Mesenchymal stem cell (in vitro differentiated cells and primary cell): ENCODE measurements at regions not wholly inside any gene's neighbourhood (a gene's known extent, or its start where the extent isn't known, plus 50 kb on each side); places are given as distances from the start of the nearest gene placed in this dataset.
A peak's percentile ranks its signal among the peaks of the same experiment; 100 is the strongest.

ENCODE experiments used
- DNase-seq: peaks from one replicate; pipeline ENCODE4 v3.0.0-alpha.2; 2013
- H2AFZ ChIP-seq: one replicate; pipeline ENCODE4 v1.6.1; 2013; ENCODE audit warnings: low read depth, mild to moderate bottlenecking, control low read depth, inconsistent platforms, low read length, moderate library complexity
- H2AK5ac ChIP-seq: 2 replicates; pipeline ENCODE4 v1.6.1; 2013; ENCODE audit warnings: low read length, moderate library complexity, mild to moderate bottlenecking, inconsistent platforms; ENCODE audit not compliant: severe bottlenecking
- H2BK120ac ChIP-seq: one replicate; pipeline ENCODE4 v1.6.1; 2013; ENCODE audit warnings: low read depth, mild to moderate bottlenecking, inconsistent platforms, low read length, moderate library complexity
- H2BK12ac ChIP-seq, 2 experiments: one replicate each; pipeline ENCODE4 v1.6.1; 2013; ENCODE audit warnings: inconsistent platforms in 2 of 2, low read length in 2 of 2, mild to moderate bottlenecking in 2 of 2, moderate library complexity in 2 of 2, control low read depth in 1 of 2
- H2BK15ac ChIP-seq: one replicate; pipeline ENCODE4 v1.6.1; 2013; ENCODE audit warnings: mild to moderate bottlenecking, low read depth, inconsistent platforms; ENCODE audit not compliant: poor library complexity, severe bottlenecking
- H2BK5ac ChIP-seq: 2 replicates; pipeline ENCODE4 v1.6.1; 2013; ENCODE audit warnings: low read depth, mild to moderate bottlenecking, low read length, control low read depth, inconsistent platforms; ENCODE audit not compliant: poor library complexity, severe bottlenecking
- H3K14ac ChIP-seq, 2 experiments: one replicate each; pipeline ENCODE4 v1.6.1; 2013; ENCODE audit warnings: inconsistent platforms in 2 of 2, low read length in 2 of 2, control low read depth in 1 of 2, mild to moderate bottlenecking in 1 of 2, moderate library complexity in 1 of 2
- H3K18ac ChIP-seq, 2 experiments: one replicate each; pipeline ENCODE4 v1.6.1; 2013; ENCODE audit warnings: inconsistent platforms in 2 of 2, low read length in 2 of 2, control low read depth in 1 of 2, low read depth in 1 of 2, mild to moderate bottlenecking in 1 of 2
- H3K23ac ChIP-seq, 2 experiments: one replicate each; pipeline ENCODE4 v1.6.1; 2013; ENCODE audit warnings: inconsistent platforms in 2 of 2, low read length in 2 of 2, mild to moderate bottlenecking in 2 of 2, moderate library complexity in 2 of 2, control low read depth in 1 of 2
- H3K27ac ChIP-seq: 2 replicates; pipeline ENCODE4 v1.5.1; 2013; ENCODE audit warnings: mild to moderate bottlenecking, moderate library complexity, low read length, control low read depth, inconsistent platforms; ENCODE audit not compliant: poor library complexity, severe bottlenecking
- H3K27me3 ChIP-seq, 2 experiments: 2 replicates each; pipeline versions ENCODE4 v1.6.1 to v1.7.0; 2013; ENCODE audit warnings: low read length in 2 of 2, mild to moderate bottlenecking in 2 of 2, moderate library complexity in 2 of 2, control low read depth in 1 of 2, inconsistent platforms in 1 of 2; ENCODE audit not compliant: control insufficient read depth in 1 of 2, insufficient read depth in 1 of 2
- H3K36me3 ChIP-seq, 2 experiments: 2 replicates each; pipeline versions ENCODE4 v1.6.1 to v1.7.0; 2013; ENCODE audit warnings: low read length in 2 of 2, control low read depth in 1 of 2, inconsistent platforms in 1 of 2, low read depth in 1 of 2, mild to moderate bottlenecking in 1 of 2; ENCODE audit not compliant: insufficient read depth in 2 of 2, control insufficient read depth in 1 of 2
- H3K4ac ChIP-seq, 2 experiments: one replicate each; pipeline ENCODE4 v1.6.1; 2013; ENCODE audit warnings: inconsistent platforms in 2 of 2, low read length in 2 of 2, mild to moderate bottlenecking in 2 of 2, moderate library complexity in 2 of 2, control low read depth in 1 of 2, low read depth in 1 of 2
- H3K4me1 ChIP-seq: 2 replicates; pipeline ENCODE4 v1.6.1; 2013; ENCODE audit warnings: low read depth, low read length, control low read depth; ENCODE audit not compliant: control insufficient read depth, insufficient read depth
- H3K4me2 ChIP-seq: 2 replicates; pipeline ENCODE4 v1.6.1; 2013; ENCODE audit warnings: low read length, mild to moderate bottlenecking, inconsistent platforms; ENCODE audit not compliant: poor library complexity, severe bottlenecking
- H3K4me3 ChIP-seq, 2 experiments: 2 replicates each; pipeline versions ENCODE4 v1.5.1 to v1.7.0; 2013; ENCODE audit warnings: low read length in 2 of 2, mild to moderate bottlenecking in 2 of 2, control low read depth in 1 of 2, low read depth in 1 of 2; ENCODE audit not compliant: insufficient read depth in 1 of 2
- H3K79me1 ChIP-seq: replicated peaks from 2 replicates; pipeline ENCODE4 v1.6.1; 2013; ENCODE audit warnings: mild to moderate bottlenecking, control low read depth, low read length, inconsistent platforms; ENCODE audit not compliant: poor library complexity, severe bottlenecking
- H3K9ac ChIP-seq: 2 replicates; pipeline ENCODE4 v1.7.0; 2013; ENCODE audit warnings: mild to moderate bottlenecking, low read length, moderate library complexity
- H3K9me3 ChIP-seq: 2 replicates; pipeline ENCODE4 v1.7.0; 2013; ENCODE audit warnings: mild to moderate bottlenecking, low read length; ENCODE audit not compliant: control insufficient read depth
- H4K8ac ChIP-seq: one replicate; pipeline ENCODE4 v1.6.1; 2013; ENCODE audit warnings: inconsistent platforms, mild to moderate bottlenecking, low read length, moderate library complexity
- H4K91ac ChIP-seq: one replicate; pipeline ENCODE4 v1.6.1; 2013; ENCODE audit warnings: mild to moderate bottlenecking, low read length, inconsistent platforms
- whole genome bisulfite sequencing: methylation state at CpG from one replicate; pipeline ENCODE4 v1.1.7; 2013; ENCODE audit warnings: mixed read lengths; 5-methylcytosine and 5-hydroxymethylcytosine counted together

- H3K36me3 ChIP-seq, result no peaks in the 10 kb centered on the region
- H2BK5ac ChIP-seq, result no peak overlapping the region
- no peaks in the 10 kb centered on the region for H3K79me1 ChIP-seq
- no peak overlapping the region for H3K23ac ChIP-seq
- no peak overlapping the region for H3K4me3 ChIP-seq
- H4K8ac ChIP-seq, result no peak overlapping the region
- H2AFZ ChIP-seq, result no peak overlapping the region
- H2BK12ac ChIP-seq, result no peak overlapping the region
- no peak for DNase-seq
- H3K14ac ChIP-seq, result no peak overlapping the region
- peaks cover 0 to 25% of the 10 kb centered on the region in 2 experiments for H3K27me3 ChIP-seq
- H3K4me1 ChIP-seq, result peaks cover 3% of the 10 kb centered on the region
- H4K91ac ChIP-seq, result no peak overlapping the region
- no peak overlapping the region for H3K27ac ChIP-seq
- no peak overlapping the region for H3K18ac ChIP-seq
- no peak overlapping the region for H2BK120ac ChIP-seq
- no peak overlapping the region for H3K4ac ChIP-seq
- H3K9me3 ChIP-seq, result peaks cover 20% of the 10 kb centered on the region
- H2AK5ac ChIP-seq, result no peak overlapping the region
- H2BK15ac ChIP-seq, result no peak overlapping the region
- 81% methylated on average over 11 of the region's 14 CpGs for WGBS
- H3K4me2 ChIP-seq, result no peak overlapping the region
- no peak overlapping the region for H3K9ac ChIP-seq
Observed at GRCh38 chr21:43291347-43291950, 122.6 kb downstream of the CRYAA start.

- DNase-seq, result no peak
- Histone ChIP-seq H4K91ac (no peak overlapping the region), H3K27ac (no peak overlapping the region), H2BK15ac (no peak overlapping the region), H3K23ac (no peak overlapping the region), H3K4ac (no peak overlapping the region), H3K14ac (peak overlapping the region in 1 of 2 experiments; percentile 18), H4K8ac (no peak overlapping the region), H3K79me1 (no peaks in the 10 kb centered on the region), H2BK12ac (no peak overlapping the region), H3K4me1 (peaks cover 3% of the 10 kb centered on the region), H3K4me2 (no peak overlapping the region), H2BK5ac (no peak overlapping the region), H3K9me3 (peaks cover 14% of the 10 kb centered on the region), H3K18ac (no peak overlapping the region), H2AFZ (no peak overlapping the region), H3K4me3 (no peak overlapping the region), H2BK120ac (no peak overlapping the region), H3K36me3 (no peaks in the 10 kb centered on the region), H3K27me3 (peaks cover 0 to 21% of the 10 kb centered on the region in 2 experiments), H2AK5ac (no peak overlapping the region), H3K9ac (no peak overlapping the region)
- 83% methylated on average over 32 of the region's 36 CpGs for WGBS
Observed at GRCh38 chr21:43290421-43291346, 121.9 kb downstream of the CRYAA start.

- H3K4me3 ChIP-seq, result no peak overlapping the region
- H3K27me3 ChIP-seq, result peaks cover 0 to 17% of the 10 kb centered on the region in 2 experiments
- peaks cover 9% of the 10 kb centered on the region for H3K9me3 ChIP-seq
- H2BK15ac ChIP-seq, result no peak overlapping the region
- no peak overlapping the region for H2AK5ac ChIP-seq
- H3K4me1 ChIP-seq, result peaks cover 3% of the 10 kb centered on the region
- H2BK5ac ChIP-seq, result no peak overlapping the region
- no peak overlapping the region for H3K18ac ChIP-seq
- no peak overlapping the region for H3K4me2 ChIP-seq
- H2AFZ ChIP-seq, result no peak overlapping the region
- H3K27ac ChIP-seq, result no peak overlapping the region
- H3K4ac ChIP-seq, result no peak overlapping the region
- no peak overlapping the region for H3K23ac ChIP-seq
- WGBS, result 80% methylated on average over 6 of the region's 6 CpGs
- H3K9ac ChIP-seq, result no peak overlapping the region
- no peak overlapping the region for H2BK12ac ChIP-seq
- no peak overlapping the region for H3K14ac ChIP-seq
- no peak overlapping the region for H2BK120ac ChIP-seq
- no peaks in the 10 kb centered on the region for H3K79me1 ChIP-seq
- no peak for DNase-seq
- H3K36me3 ChIP-seq, result no peaks in the 10 kb centered on the region
- H4K8ac ChIP-seq, result no peak overlapping the region
- no peak overlapping the region for H4K91ac ChIP-seq
Observed at GRCh38 chr21:43289966-43290365, 121.2 kb downstream of the CRYAA start.

- no peak overlapping the region for H3K9ac ChIP-seq
- peaks cover 13% of the 10 kb centered on the region for H3K9me3 ChIP-seq
- H3K4me3 ChIP-seq, result no peak overlapping the region
- H2BK5ac ChIP-seq, result no peak overlapping the region
- peaks cover 0 to 13% of the 10 kb centered on the region in 2 experiments for H3K27me3 ChIP-seq
- no peak overlapping the region for H2BK120ac ChIP-seq
- no peak for DNase-seq
- H3K14ac ChIP-seq, result no peak overlapping the region
- no peak overlapping the region for H2BK12ac ChIP-seq
- H3K4me2 ChIP-seq, result no peak overlapping the region
- H2AK5ac ChIP-seq, result no peak overlapping the region
- no peaks in the 10 kb centered on the region for H3K36me3 ChIP-seq
- H3K4me1 ChIP-seq, result peaks cover 3% of the 10 kb centered on the region
- no peak overlapping the region for H3K18ac ChIP-seq
- H4K91ac ChIP-seq, result no peak overlapping the region
- no peaks in the 10 kb centered on the region for H3K79me1 ChIP-seq
- H4K8ac ChIP-seq, result no peak overlapping the region
- no peak overlapping the region for H2AFZ ChIP-seq
- 84% methylated on average over 1 of the region's 2 CpGs for WGBS
- no peak overlapping the region for H3K27ac ChIP-seq
- no peak overlapping the region for H2BK15ac ChIP-seq
- H3K23ac ChIP-seq, result no peak overlapping the region
- H3K4ac ChIP-seq, result no peak overlapping the region
Observed at GRCh38 chr21:43289442-43289841, 120.6 kb downstream of the CRYAA start.
